ENCODE measurements at regions not wholly inside any gene's neighbourhood (a gene's known extent, or its start where the extent isn't known, plus 50 kb on each side); places are given as distances from the start of the nearest gene placed in this dataset.

- H3K27me3 ChIP-seq, result no peaks in the 10 kb centered on the region
- TF ChIP-seq POLR2A (IDR thresholded peaks at IDR 0.05), result no peak
- no peak for TF ChIP-seq CTCF (IDR thresholded peaks at IDR 0.05)
- no peak overlapping the region for H3K27ac ChIP-seq
- intact Hi-C loops (cut with DNase I), result no loop called here
- no peaks in the 10 kb centered on the region for H3K36me3 ChIP-seq
- no peak for DNase-seq
- H3K9me3 ChIP-seq, result no peaks in the 10 kb centered on the region
- no peak overlapping the region for H3K4me3 ChIP-seq
- H3K4me1 ChIP-seq, result peaks cover 0 to 4% (median 0%) of the 10 kb centered on the region in 3 donors
- WGBS, 2 donors, result 57 to 84% methylated on average over 2 of the region's 2 CpGs
These were observed 126.3 kb upstream of the POF1B start for GRCh38 chrX:85505801-85506200.

- Histone ChIP-seq H3K4me3 (no peak overlapping the region), H3K36me3 (no peaks in the 10 kb centered on the region), H3K27me3 (no peaks in the 10 kb centered on the region), H3K4me1 (peaks cover 0 to 4% (median 0%) of the 10 kb centered on the region in 3 donors), H3K9me3 (no peaks in the 10 kb centered on the region), H3K27ac (peak overlapping the region; percentile 26 to 79 (median 58))
- intact Hi-C loops (cut with DNase I), result no loop called here
- TF ChIP-seq POLR2A (IDR thresholded peaks at IDR 0.05) (no peak), CTCF (IDR thresholded peaks at IDR 0.05) (no peak)
- WGBS, 2 donors, result 42 to 73% methylated on average over 1 of the region's 1 CpG
- no peak for DNase-seq
These were observed 124.9 kb upstream of the POF1B start for GRCh38 chrX:85504381-85504780.

- 25 to 36% methylated on average over 6 of the region's 6 CpGs for WGBS, 2 donors
These were observed 124.0 kb upstream of the POF1B start for GRCh38 chrX:85503258-85504158.

GRCh38 chrX:85501349-85501748 is 121.9 kb upstream of the POF1B start:
- Histone ChIP-seq H3K4me3 (no peak overlapping the region), H3K27ac (no peak overlapping the region), H3K27me3 (no peaks in the 10 kb centered on the region), H3K36me3 (no peaks in the 10 kb centered on the region), H3K9me3 (no peaks in the 10 kb centered on the region), H3K4me1 (peaks cover 0 to 4% (median 0%) of the 10 kb centered on the region in 3 donors)
- no peak for DNase-seq
- intact Hi-C loops (cut with DNase I), result no loop called here
- 51 to 63% methylated on average over 3 of the region's 3 CpGs for WGBS, 2 donors
- no peak for TF ChIP-seq CTCF (IDR thresholded peaks at IDR 0.05)
- no peak for TF ChIP-seq POLR2A (IDR thresholded peaks at IDR 0.05)

More at GRCh38 chrX:85503258-85504158, 124.0 kb upstream of the POF1B start:
- DNase-seq, result no peak
- Histone ChIP-seq H3K4me3 (no peak overlapping the region), H3K27ac (peak overlapping the region; percentile 26 to 79 (median 66)), H3K36me3 (no peaks in the 10 kb centered on the region), H3K9me3 (no peaks in the 10 kb centered on the region), H3K27me3 (no peaks in the 10 kb centered on the region), H3K4me1 (peaks cover 0 to 4% (median 0%) of the 10 kb centered on the region in 3 donors)
- intact Hi-C loops (cut with DNase I), result no loop called here
- TF ChIP-seq CTCF (IDR thresholded peaks at IDR 0.05) (no peak), POLR2A (IDR thresholded peaks at IDR 0.05) (no peak)

- WGBS, 2 donors, result 42 to 75% methylated on average over 1 of the region's 1 CpG
- DNase-seq, result no peak
These were observed 119.9 kb upstream of the POF1B start for GRCh38 chrX:85499400-85499799.

More at GRCh38 chrX:85499400-85499799, 119.9 kb upstream of the POF1B start:
- H3K27me3 ChIP-seq, result no peaks in the 10 kb centered on the region
- H3K4me1 ChIP-seq, result peaks cover 0 to 4% (median 0%) of the 10 kb centered on the region in 3 donors
- intact Hi-C loops (cut with DNase I), result no loop called here
- H3K36me3 ChIP-seq, result no peaks in the 10 kb centered on the region
- H3K27ac ChIP-seq, result no peak overlapping the region
- no peak overlapping the region for H3K4me3 ChIP-seq
- no peaks in the 10 kb centered on the region for H3K9me3 ChIP-seq
- TF ChIP-seq CTCF (IDR thresholded peaks at IDR 0.05), result no peak
- TF ChIP-seq POLR2A (IDR thresholded peaks at IDR 0.05), result no peak

All from esophagus squamous epithelium (tissue), 5 donors.